Spleen (tissue), 11 donors: ENCODE measurements at regions not wholly inside any gene's neighbourhood (a gene's known extent, or its start where the extent isn't known, plus 50 kb on each side); places are given as distances from the start of the nearest gene placed in this dataset.

Experiments used
- DNase-seq: peaks from one replicate; pipeline ENCODE4 v3.0.0-alpha.2; 2020
- H3K27ac ChIP-seq, 8 donors: fragments of 200-600 bp; sonication (generic) in 7 of 8; 1 replicate in 4 of 8; 2 replicates in 4 of 8; pipeline versions ENCODE4 v1.5.0 to v1.8.0; 2016 to 2021; ENCODE audit warnings: inconsistent platforms in 4 of 8, mild to moderate bottlenecking in 4 of 8, moderate library complexity in 1 of 8
- H3K27me3 ChIP-seq, 7 donors: fragments of 200-600 bp; sonication (generic) in 6 of 7; replicated peaks in 1 of 7; 1 replicate in 4 of 7; 2 replicates in 3 of 7; pipeline versions ENCODE4 v1.5.0 to v1.8.0; 2016 to 2021; ENCODE audit warnings: inconsistent platforms in 3 of 7, mild to moderate bottlenecking in 1 of 7
- H3K36me3 ChIP-seq, 6 donors: fragments of 200-600 bp; sonication (generic) in 5 of 6; 1 replicate in 4 of 6; 2 replicates in 2 of 6; pipeline versions ENCODE4 v1.5.0 to v1.8.0; 2016 to 2021; ENCODE audit warnings: inconsistent platforms in 2 of 6
- H3K4me1 ChIP-seq, 6 donors: fragments of 200-600 bp; sonication (generic) in 5 of 6; 1 replicate in 3 of 6; 2 replicates in 3 of 6; pipeline versions ENCODE4 v1.5.0 to v1.8.0; 2016 to 2021; ENCODE audit warnings: inconsistent platforms in 3 of 6
- H3K4me3 ChIP-seq, 8 donors: fragments of 200-600 bp; sonication (generic) in 7 of 8; 1 replicate in 4 of 8; 2 replicates in 4 of 8; pipeline versions ENCODE4 v1.5.0 to v1.8.0; 2016 to 2021; ENCODE audit warnings: inconsistent platforms in 4 of 8, mild to moderate bottlenecking in 4 of 8, moderate library complexity in 2 of 8
- H3K9me3 ChIP-seq, 8 donors: fragments of 200-600 bp; sonication (generic) in 7 of 8; 1 replicate in 4 of 8; 2 replicates in 4 of 8; pipeline versions ENCODE4 v1.5.0 to v1.8.0; 2016 to 2021; ENCODE audit warnings: inconsistent platforms in 4 of 8
- POLR2A ChIP-seq, 3 donors: fragments of 450-650 bp; IDR thresholded peaks; one replicate each; pipeline ENCODE4 v1.5.1; 2017; ENCODE audit warnings: antibody characterized with exemption in 3 of 3, mild to moderate bottlenecking in 1 of 3
- POLR2AphosphoS5 ChIP-seq, 3 donors: sonication (generic); formaldehyde crosslinking; IDR thresholded peaks; one replicate each; pipeline ENCODE4 v1.5.1; 2017; ENCODE audit warnings: antibody characterized with exemption in 3 of 3
- WGBS, 5 donors: extraction: QIAGEN DNeasy Blood & Tissue Kit in 3 of 5; methylation state at CpG; one replicate each; pipeline versions ENCODE4 v1.1.5 to v1.1.7; 2013 to 2018; 5-methylcytosine and 5-hydroxymethylcytosine counted together
- intact Hi-C: fragments of 100-400 bp; cut with DNase I; formaldehyde crosslinking; loops from one replicate; pipeline ENCODE4 v1.15.0; 2023; ENCODE audit warnings: low total_unique reads
- TF ChIP-seq, protein P1 (sequence below), 11 experiments: fragments of 200-600 bp in 7 of 11; fragments of 450-650 bp in 4 of 11; sonication (generic) in 4 of 11; IDR thresholded peaks in 8 of 11; conservative IDR thresholded peaks in 3 of 11; 1 replicate in 7 of 11; 2 replicates in 4 of 11; pipeline versions ENCODE4 v1.4.0 to v1.8.0; 2016 to 2021; ENCODE audit warnings: antibody characterized with exemption in 11 of 11, inconsistent platforms in 4 of 11, mild to moderate bottlenecking in 1 of 11
- donor health status: healthy with polysubstance abuse.
- donor health status: DM: no; HTN: no; CAD: no; lungs with moderate emphysema.
- donor health status: DM: no; HTN: no; CAD: no.
- donor health status: Bipolar disorder and iron deficiency.
- donor health status: healthy.
- donor health status: DM: no; HTN: no; CAD: no.
- donor health status: DM: yes; HTN: yes; CAD: no.

DNA sequence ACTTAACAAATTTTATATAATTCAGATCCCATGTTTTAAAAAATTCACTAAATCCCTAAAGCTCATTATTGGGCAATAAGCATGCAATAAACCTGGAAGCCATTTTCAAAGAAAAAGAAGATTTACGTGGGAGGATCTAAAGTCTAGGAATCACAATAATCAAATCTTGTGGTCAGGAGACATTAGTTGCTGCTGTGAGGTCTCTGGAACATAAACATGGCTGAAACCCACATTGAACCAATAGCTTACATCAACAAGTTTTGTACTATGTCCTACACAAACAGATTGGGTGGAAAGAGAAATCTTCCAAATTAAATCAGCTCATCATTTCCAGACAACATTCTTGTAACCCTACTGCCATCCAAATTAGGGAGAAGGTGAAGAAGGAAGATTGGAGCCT is 121.9 kb upstream of the EPHA3 start:
- intact Hi-C loops: no loop called here
- 76 to 90% (median 80%) methylated on average over 1 of the region's 1 CpG for WGBS, 5 donors
- H3K9me3 ChIP-seq: no peaks in the 10 kb centered on the region

DNA sequence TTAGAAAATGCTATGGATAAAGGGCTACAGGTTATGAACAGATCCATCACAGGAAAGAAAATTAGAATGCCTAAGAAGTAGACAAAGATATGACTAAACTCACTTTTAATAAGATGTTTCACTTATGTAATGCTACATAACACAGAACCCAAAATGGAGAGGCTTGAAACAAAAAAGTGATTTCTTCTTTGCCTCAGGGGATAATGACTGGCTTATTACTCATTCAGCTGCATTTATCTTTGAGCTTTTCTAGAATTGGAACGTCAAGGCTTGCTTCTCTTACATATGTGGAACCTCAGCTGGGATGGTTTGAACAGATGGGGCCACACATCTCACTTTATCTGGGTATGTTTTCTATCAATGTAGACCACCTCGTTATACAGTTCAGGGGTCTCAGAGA is 120.6 kb upstream of the EPHA3 start:
- H3K9me3 ChIP-seq: no peaks in the 10 kb centered on the region
- TF ChIP-seq POLR2AphosphoS5 (IDR thresholded peaks at IDR 0.05) (no peak), POLR2A (IDR thresholded peaks at IDR 0.05) (no peak)
- TF ChIP-seq, protein P1, sequence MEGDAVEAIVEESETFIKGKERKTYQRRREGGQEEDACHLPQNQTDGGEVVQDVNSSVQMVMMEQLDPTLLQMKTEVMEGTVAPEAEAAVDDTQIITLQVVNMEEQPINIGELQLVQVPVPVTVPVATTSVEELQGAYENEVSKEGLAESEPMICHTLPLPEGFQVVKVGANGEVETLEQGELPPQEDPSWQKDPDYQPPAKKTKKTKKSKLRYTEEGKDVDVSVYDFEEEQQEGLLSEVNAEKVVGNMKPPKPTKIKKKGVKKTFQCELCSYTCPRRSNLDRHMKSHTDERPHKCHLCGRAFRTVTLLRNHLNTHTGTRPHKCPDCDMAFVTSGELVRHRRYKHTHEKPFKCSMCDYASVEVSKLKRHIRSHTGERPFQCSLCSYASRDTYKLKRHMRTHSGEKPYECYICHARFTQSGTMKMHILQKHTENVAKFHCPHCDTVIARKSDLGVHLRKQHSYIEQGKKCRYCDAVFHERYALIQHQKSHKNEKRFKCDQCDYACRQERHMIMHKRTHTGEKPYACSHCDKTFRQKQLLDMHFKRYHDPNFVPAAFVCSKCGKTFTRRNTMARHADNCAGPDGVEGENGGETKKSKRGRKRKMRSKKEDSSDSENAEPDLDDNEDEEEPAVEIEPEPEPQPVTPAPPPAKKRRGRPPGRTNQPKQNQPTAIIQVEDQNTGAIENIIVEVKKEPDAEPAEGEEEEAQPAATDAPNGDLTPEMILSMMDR (IDR thresholded peaks at IDR 0.05 in 8 of 11, conservative IDR thresholded peaks at IDR 0.05 in 3 of 11): no peak
- no peak for DNase-seq
- H3K36me3 ChIP-seq: no peaks in the 10 kb centered on the region
- no peaks in the 10 kb centered on the region for H3K4me1 ChIP-seq
- H3K27me3 ChIP-seq: no peaks in the 10 kb centered on the region
- H3K4me3 ChIP-seq: no peak overlapping the region
- WGBS, 5 donors: 41 to 79% (median 59%) methylated on average over 2 of the region's 2 CpGs
- no peak overlapping the region for H3K27ac ChIP-seq
- intact Hi-C loops: no loop called here

More for the DNA sequence above, 121.9 kb upstream of the EPHA3 start:
- no peaks in the 10 kb centered on the region for H3K27me3 ChIP-seq
- no peak overlapping the region for H3K27ac ChIP-seq
- TF ChIP-seq, protein P1 (IDR thresholded peaks at IDR 0.05 in 8 of 11, conservative IDR thresholded peaks at IDR 0.05 in 3 of 11): no peak
- no peak for TF ChIP-seq POLR2A (IDR thresholded peaks at IDR 0.05)
- TF ChIP-seq POLR2AphosphoS5 (IDR thresholded peaks at IDR 0.05): no peak
- DNase-seq: no peak
- H3K4me1 ChIP-seq: no peaks in the 10 kb centered on the region
- H3K36me3 ChIP-seq: no peaks in the 10 kb centered on the region
- no peak overlapping the region for H3K4me3 ChIP-seq

DNA sequence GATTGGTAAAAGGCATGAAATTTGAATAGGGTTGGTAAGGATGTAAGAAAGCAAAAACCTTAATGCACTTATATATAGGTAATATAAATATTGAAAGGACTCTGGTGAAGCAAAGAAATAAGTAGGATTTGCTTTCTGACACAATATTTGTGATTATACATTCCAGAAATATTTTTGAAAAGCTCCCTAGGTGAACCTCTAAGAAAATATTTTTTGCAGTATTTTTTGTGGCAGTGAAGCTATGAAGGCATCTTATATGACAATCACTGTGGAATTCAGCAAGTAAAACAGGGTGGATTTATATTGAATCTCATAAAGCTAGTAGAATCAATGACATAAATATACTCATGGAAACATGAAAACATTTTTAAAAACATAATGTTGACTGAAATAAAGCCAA is 119.6 kb upstream of the EPHA3 start:
- intact Hi-C loops: no loop called here
- no peak overlapping the region for H3K27ac ChIP-seq
- no peak for DNase-seq
- no peaks in the 10 kb centered on the region for H3K9me3 ChIP-seq
- H3K4me1 ChIP-seq: no peaks in the 10 kb centered on the region
- no peaks in the 10 kb centered on the region for H3K36me3 ChIP-seq
- no peak overlapping the region for H3K4me3 ChIP-seq
- TF ChIP-seq POLR2A (IDR thresholded peaks at IDR 0.05) (no peak), POLR2AphosphoS5 (IDR thresholded peaks at IDR 0.05) (no peak)
- TF ChIP-seq, protein P1 (IDR thresholded peaks at IDR 0.05 in 8 of 11, conservative IDR thresholded peaks at IDR 0.05 in 3 of 11): no peak
- H3K27me3 ChIP-seq: no peaks in the 10 kb centered on the region

DNA sequence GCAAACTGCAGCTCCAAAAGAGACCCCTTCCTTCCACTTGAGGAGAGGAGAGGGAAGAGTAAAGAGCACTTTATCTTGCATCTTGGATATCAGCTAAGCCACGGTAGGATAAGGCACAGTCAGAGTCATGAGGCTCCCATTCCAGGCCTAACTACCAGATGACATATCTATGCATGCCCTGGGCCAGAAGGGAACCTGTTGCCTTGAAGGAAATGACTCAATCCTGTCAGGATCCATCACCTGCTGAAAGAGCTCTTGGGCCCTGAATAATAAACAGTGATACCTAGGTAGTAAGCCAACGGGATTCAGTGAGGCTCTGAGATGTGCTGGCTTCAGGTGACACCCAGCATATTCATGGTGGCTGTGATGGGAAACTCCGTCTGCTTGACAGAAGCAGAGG is 118.5 kb upstream of the EPHA3 start:
- H3K4me3 ChIP-seq: no peak overlapping the region
- H3K27me3 ChIP-seq: no peaks in the 10 kb centered on the region
- H3K36me3 ChIP-seq: no peaks in the 10 kb centered on the region
- intact Hi-C loops: no loop called here
- H3K27ac ChIP-seq: no peak overlapping the region
- H3K4me1 ChIP-seq: no peaks in the 10 kb centered on the region
- H3K9me3 ChIP-seq: no peaks in the 10 kb centered on the region
- TF ChIP-seq, protein P1 (IDR thresholded peaks at IDR 0.05 in 8 of 11, conservative IDR thresholded peaks at IDR 0.05 in 3 of 11): no peak
- TF ChIP-seq POLR2AphosphoS5 (IDR thresholded peaks at IDR 0.05) (no peak), POLR2A (IDR thresholded peaks at IDR 0.05) (no peak)
- WGBS, 5 donors: 69 to 81% (median 80%) methylated on average over 3 of the region's 3 CpGs
- DNase-seq: no peak
